ENCODE measurements at regions not wholly inside any gene's neighbourhood (a gene's known extent, or its start where the extent isn't known, plus 50 kb on each side); places are given as distances from the start of the nearest gene placed in this dataset.

- DNase-seq, result no peak
Observed at GRCh38 chr2:239640676-239641578, 240.1 kb upstream of the HDAC4 start.

GRCh38 chr2:239640210-239640609 lies 239.4 kb upstream of the HDAC4 start:
- DNase-seq, result no peak

GRCh38 chr2:239639421-239640185 lies 238.8 kb upstream of the HDAC4 start:
- DNase-seq, result no peak

DNA sequence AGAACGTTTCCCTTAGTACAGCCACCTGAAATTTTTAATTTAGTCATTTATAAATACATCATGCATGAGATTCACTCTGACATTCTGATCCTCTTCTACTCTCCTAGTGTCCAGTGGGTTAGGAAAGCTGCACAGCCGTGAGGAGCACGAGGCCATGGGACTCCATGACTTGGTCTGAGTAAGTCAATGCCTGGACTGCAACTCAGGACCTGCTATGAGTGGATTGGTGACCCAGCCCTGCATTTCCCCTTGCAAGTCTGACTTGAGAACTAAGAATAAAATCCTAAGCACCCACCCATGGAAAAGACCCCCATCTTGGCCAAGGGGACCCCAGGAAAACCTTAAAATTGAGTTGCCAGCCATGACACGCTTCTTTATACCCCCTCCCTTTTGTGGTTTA lies 237.6 kb upstream of the HDAC4 start:
- DNase-seq, result no peak

DNA sequence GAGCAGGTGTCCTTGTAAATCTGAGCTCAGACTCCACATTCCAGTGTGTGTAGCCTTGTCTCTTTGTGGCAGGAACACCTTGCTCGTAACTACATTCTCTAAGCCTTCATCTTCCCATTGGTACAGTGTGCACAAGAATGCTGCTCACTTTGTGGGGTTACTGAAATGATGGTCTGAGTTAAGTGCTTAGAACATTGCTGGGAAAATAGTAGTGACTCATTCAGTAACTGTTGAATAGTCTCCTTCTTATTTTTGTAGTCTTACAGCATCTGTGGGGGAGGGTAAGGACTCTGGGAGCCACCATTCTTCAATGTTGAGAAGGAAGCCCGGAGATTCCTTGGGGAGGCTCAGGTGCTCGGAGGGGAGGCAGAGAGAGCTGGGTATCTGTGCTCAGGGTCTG lies 236.0 kb upstream of the HDAC4 start:
- no peak for DNase-seq

- DNase-seq, result no peak
Observed at GRCh38 chr2:239634769-239635168, 233.9 kb upstream of the HDAC4 start.

DNA sequence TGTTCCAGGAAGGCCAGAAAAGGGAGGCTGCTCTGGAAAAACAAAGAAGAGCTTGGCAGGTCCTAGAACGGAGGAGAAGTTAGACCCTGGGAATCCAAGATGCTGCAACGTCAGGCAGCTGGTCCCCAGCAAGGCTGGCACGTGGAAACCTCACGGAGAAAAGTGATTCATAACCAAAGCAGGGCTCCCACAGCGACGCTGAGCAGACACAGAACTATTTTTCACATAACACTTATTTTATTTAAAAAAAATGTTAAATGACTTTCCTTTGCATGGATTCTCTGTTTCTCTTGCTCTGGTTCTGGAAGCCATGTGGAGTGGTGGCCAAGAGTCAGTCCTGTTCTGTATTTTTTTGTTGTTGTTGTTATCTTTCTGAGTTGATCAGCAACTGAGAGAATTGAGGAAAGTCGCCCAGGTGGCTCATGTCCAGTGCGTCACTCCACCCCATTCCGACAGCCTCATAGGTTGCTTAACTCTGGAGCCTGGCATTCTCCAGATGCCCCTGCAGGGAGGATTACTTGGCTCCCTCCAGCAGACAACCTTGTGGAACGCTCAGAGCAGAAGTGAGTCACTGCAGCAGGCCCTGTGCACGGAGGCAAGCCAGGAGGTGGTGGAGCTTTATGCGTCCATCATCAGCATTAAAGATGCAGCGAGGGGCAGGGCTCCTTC lies 229.9 kb upstream of the HDAC4 start:
- DNase-seq, result no peak

GRCh38 chr2:239629926-239630617 lies 229.3 kb upstream of the HDAC4 start:
- DNase-seq, result no peak

DNA sequence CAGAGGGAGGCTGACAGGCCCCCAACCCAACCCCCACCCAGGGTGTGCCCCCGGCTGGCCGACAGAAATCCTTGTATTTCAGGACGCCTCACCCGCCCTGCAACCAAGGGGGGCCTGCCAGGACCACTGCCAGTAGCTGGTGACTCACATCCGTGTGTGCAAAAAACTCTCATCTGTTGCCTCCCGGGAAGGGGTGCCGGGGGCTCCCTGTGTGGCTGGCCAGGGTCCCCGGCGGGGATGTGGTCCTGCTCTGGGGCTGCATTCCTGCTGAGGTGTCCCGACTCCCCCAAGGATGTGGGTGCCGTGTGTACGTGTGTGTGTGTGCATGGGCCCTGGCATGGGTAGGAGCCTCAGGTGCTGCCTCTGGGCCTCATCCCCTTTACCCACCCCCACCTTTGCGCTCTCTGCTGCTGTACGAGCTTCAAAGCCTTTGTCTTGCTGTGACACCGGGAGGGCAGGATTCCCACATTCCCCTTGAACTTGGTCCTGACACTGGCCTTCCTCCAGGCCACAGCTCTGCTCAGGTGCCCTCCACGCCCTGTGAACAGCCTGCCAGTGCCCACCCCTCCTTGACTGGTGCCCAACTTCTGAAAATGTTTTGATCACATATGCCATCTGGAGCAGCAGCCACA lies 226.3 kb upstream of the HDAC4 start:
- DNase-seq, result no peak

GRCh38 chr2:239625971-239626734 lies 225.3 kb upstream of the HDAC4 start:
- no peak for DNase-seq

GRCh38 chr2:239625156-239625845 lies 224.5 kb upstream of the HDAC4 start:
- DNase-seq, result no peak

DNA sequence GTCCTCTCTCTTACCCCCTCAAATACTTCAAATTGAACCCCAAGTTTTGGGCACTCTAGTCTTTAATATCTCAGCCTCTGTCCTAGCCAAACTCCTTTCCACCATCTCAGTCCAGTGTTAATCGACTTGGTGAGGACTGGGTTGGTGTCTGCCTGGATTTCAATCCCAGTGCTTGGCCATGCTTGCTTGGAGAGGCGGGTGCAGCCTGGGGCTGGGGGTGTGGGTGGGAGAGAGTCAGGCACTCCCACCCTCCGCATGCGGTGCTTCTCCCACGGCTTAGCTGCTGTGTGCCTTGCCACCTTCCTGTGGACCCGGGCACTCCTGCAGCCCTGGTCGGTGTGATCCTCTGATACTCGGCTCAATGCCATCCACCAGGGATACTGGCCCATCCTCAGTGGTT lies 220.8 kb upstream of the HDAC4 start:
- no peak for DNase-seq

DNA sequence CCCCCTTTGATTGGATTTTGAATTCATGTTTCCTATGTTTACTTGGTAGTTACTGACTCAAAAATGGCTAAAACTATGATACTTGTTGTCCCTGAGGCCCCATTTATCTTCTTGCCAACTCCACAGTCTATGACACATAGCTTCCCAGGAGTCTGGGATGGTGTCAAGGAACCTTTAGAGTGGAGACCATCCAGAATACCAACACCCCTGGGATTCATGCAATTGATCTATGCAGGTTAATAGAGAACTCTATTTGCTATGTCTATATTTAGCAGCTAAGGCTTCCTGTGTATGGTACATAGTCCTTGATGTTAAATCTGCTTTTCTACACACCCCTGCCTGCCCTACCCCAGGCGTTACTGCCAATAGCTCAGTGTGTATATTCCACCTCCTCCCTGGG lies 218.5 kb upstream of the HDAC4 start:
- no peak for DNase-seq

- DNase-seq, result no peak
Observed at GRCh38 chr2:239616729-239617128, 215.9 kb upstream of the HDAC4 start.

GRCh38 chr2:239612133-239612532 lies 211.3 kb upstream of the HDAC4 start:
- no peak for DNase-seq

DNA sequence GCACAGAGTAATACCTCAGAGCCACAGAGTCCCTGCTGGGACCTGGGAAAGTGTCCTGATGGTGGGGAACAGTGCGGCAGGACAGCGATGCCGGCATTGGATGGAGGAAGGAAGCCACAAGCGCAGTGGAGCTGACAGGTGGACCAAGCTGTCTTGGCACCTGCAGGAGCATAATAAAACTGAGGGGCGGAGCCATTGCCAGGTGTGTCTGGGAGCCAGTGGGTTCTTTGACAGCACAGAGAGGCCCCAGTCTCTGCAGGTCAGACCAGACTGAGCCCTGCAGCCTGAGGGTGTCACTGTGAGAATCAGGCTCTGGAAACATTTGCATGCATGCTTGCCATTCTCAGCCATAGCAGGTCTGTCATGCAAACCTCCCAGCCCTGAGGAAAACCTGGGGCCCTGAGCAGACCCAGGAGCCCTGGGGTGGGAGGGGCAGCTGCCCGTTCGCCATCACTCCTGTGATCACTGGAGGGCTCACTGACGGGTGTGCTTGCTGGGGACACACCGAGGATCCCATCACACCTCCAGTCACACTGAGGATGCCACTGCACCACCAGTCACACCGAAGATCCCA lies 210.5 kb upstream of the HDAC4 start:
- DNase-seq, result no peak

- DNase-seq, result no peak
Observed at GRCh38 chr2:239610457-239611221, 209.8 kb upstream of the HDAC4 start.

DNA sequence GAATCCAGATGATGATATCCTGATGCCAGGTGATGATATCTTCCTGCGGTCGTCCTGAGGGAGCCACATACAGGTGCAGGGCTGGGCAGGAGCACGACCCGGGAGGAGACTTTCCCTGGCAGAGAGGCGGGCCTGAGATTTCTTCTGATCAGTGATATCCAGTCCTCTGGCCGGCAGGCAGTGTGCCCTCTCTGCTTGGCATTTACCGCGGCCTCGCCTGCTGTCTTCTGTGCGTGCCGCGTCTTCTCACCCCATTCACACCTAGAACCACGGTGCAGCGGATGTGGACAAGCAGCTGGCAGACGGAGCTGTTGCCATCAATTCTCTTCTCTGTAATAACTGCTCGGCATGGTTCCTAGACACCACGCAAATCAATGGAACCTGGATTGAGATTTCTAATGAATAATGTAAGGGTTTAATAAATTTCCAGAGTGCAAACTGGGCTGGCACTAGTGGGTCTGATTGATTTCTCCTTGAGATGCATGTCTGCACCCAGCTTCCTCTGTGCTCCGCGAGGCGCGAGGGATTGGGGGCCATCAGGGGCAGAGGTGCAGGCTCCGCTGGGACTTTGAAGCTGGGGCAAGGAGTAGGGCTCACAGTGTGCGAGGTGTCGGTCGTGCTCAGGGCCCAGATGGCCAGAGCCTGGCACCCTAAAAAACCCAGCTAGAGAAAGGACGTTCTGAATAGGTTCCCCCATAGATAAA lies 208.9 kb upstream of the HDAC4 start:
- DNase-seq, result no peak

DNA sequence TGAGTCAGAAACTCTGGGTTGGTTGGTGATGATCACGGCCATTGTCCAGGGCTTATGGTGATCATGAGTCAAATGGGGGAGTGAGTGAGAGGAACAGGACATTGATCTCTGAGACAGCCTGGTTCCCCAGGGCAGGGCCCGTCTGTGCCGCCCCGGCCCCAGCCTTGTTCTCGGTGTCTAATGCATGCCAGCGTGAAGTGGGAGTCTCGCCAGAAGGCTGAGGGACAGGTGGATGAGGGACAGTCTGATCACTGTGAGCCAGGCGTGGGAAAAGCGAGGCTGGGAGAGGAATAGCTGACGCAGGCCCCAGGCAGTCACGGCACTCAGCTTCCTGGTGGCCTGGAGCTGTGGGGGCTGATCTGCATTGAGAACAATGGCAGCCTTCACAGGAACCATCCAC lies 208.3 kb upstream of the HDAC4 start:
- DNase-seq, result no peak
